ENCODE measurements at regions not wholly inside any gene's neighbourhood (a gene's known extent, or its start where the extent isn't known, plus 50 kb on each side); places are given as distances from the start of the nearest gene placed in this dataset.

DNA sequence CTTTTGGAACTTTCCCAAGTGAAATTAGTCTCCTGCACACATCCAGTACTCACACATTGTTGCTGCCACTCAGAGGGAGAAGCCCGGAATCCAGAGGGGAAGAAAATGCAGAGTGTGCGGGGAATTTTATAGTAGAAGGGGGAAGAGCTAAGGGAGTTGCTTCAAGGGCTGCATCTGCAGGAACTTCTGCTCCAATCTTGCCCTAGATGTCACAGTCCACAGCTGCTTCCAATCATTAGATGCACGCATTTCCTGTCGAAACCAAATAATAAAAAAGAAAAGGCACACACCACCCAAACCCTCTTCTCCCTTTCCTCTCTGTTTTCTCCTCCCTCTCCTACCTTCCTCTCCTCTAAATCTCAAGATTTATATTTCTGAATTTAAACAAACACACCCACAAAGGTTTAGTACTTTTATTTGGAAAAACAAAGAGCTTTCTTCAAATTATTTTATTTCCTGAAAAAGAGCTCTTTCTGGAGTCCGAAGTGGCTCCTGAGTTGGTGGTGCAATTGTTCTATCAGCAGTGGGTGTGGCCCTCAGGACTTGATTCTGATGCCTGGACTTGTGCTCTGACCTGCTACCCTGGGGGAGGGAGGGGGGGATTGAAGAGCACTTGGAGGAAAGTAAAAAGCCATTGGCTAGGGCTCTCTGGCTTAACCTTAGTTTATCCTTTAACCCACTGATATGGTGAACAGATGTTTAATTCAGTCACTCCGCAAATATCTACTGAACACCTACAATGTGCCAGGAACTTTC, 72.0 kb downstream of the KCNE4 start:
- H3K9ac ChIP-seq (ENCODE audit: extremely low read depth, insufficient read length, low read length): no peak overlapping the region
- no peak for DNase-seq
- Mint-ChIP-seq H3K36me3 (ENCODE audit: insufficient read depth in 1 of 3, low read depth in 3 of 3) (no peaks in the 10 kb centered on the region), H3K4me1 (peaks cover 23 to 24% of the 10 kb centered on the region in 2 experiments), H3K4me3 (no peak overlapping the region), H3K27ac (peak overlapping the region in 1 of 3 experiments; percentile 20; a peak in 1 of 7 replicates), H3K27me3 (ENCODE audit: low read depth) (no peaks in the 10 kb centered on the region; the same call in 1 of the 2 replicates), H3K9me3 (no peaks in the 10 kb centered on the region)
- no CpG with 5 or more reads among the region's 6 CpGs for WGBS (ENCODE audit: extremely low coverage, insufficient read length, low lambda C conversion rate)
- no peak overlapping the region for H4K91ac ChIP-seq (ENCODE audit: insufficient read length, low read depth, low read length)
- H2BK120ac ChIP-seq (ENCODE audit: low read depth, low read length, poor library complexity, severe bottlenecking): no peak overlapping the region
- H3K4me1 ChIP-seq (ENCODE audit: insufficient read depth, low read length): peaks cover 10% of the 10 kb centered on the region
- TF ChIP-seq, protein P1, sequence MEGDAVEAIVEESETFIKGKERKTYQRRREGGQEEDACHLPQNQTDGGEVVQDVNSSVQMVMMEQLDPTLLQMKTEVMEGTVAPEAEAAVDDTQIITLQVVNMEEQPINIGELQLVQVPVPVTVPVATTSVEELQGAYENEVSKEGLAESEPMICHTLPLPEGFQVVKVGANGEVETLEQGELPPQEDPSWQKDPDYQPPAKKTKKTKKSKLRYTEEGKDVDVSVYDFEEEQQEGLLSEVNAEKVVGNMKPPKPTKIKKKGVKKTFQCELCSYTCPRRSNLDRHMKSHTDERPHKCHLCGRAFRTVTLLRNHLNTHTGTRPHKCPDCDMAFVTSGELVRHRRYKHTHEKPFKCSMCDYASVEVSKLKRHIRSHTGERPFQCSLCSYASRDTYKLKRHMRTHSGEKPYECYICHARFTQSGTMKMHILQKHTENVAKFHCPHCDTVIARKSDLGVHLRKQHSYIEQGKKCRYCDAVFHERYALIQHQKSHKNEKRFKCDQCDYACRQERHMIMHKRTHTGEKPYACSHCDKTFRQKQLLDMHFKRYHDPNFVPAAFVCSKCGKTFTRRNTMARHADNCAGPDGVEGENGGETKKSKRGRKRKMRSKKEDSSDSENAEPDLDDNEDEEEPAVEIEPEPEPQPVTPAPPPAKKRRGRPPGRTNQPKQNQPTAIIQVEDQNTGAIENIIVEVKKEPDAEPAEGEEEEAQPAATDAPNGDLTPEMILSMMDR (conservative IDR thresholded peaks at IDR 0.05): no peak
- H2BK20ac ChIP-seq (ENCODE audit: low read depth, low read length, poor library complexity, severe bottlenecking): no peak overlapping the region
- H3K9me3 ChIP-seq (ENCODE audit: control insufficient read depth, low read depth, low read length): no peaks in the 10 kb centered on the region
- H3K18ac ChIP-seq (ENCODE audit: insufficient read length, low read depth, low read length): no peak overlapping the region
- H3K4ac ChIP-seq (ENCODE audit: low read depth, low read length): no peak overlapping the region
- H3K27ac ChIP-seq (ENCODE audit: insufficient read length, low read depth, low read length): no peak overlapping the region
- no peak overlapping the region for H2BK15ac ChIP-seq (ENCODE audit: low read depth, low read length)
- no peaks in the 10 kb centered on the region for H3K79me1 ChIP-seq (ENCODE audit: insufficient read depth, low read depth, low read length, poor library complexity, severe bottlenecking)
- H3K56ac ChIP-seq (ENCODE audit: insufficient read length, low read depth, low read length): no peak overlapping the region
- no peaks in the 10 kb centered on the region for H3K79me2 ChIP-seq (ENCODE audit: insufficient read depth, low read length)
- H4K8ac ChIP-seq (replicated peaks; ENCODE audit: insufficient read length, low read depth, low read length): no peak overlapping the region
- H2BK12ac ChIP-seq (ENCODE audit: insufficient read length, low read depth, low read length): no peak overlapping the region
- no peak overlapping the region for H3K23ac ChIP-seq (ENCODE audit: insufficient read length, low read depth, low read length)
- no peak overlapping the region for H2AFZ ChIP-seq (ENCODE audit: low read length)
- H3K23me2 ChIP-seq (ENCODE audit: insufficient read length, low read depth, low read length, poor library complexity, severe bottlenecking): no peaks in the 10 kb centered on the region
- H3K14ac ChIP-seq (ENCODE audit: insufficient read depth, low read length): no peak overlapping the region
- H4K5ac ChIP-seq (ENCODE audit: insufficient read length, low read depth, low read length): no peak overlapping the region
- no peak overlapping the region for H3T11ph ChIP-seq (ENCODE audit: low read length)
- H3K27me3 ChIP-seq (ENCODE audit: insufficient read depth, low read length): no peaks in the 10 kb centered on the region
- no peak overlapping the region for H2AK5ac ChIP-seq (ENCODE audit: insufficient read length, low read length)
- H2BK5ac ChIP-seq (ENCODE audit: insufficient read length, low read length): no peak overlapping the region
- H4K20me1 ChIP-seq (ENCODE audit: control insufficient read depth, insufficient read depth, insufficient read length): no peaks in the 10 kb centered on the region
- H3K4me2 ChIP-seq (ENCODE audit: insufficient read depth, insufficient read length, low read length): no peak overlapping the region

All from H9 (cell line).